Central memory CD8-positive, alpha-beta T cell (primary cell): ENCODE measurements at regions not wholly inside any gene's neighbourhood (a gene's known extent, or its start where the extent isn't known, plus 50 kb on each side); places are given as distances from the start of the nearest gene placed in this dataset.

Experiments used
- ATAC-seq: fragments of 150-1000 bp; cut with Tn5 transposase; replicated peaks from 2 replicates; pipeline ENCODE4 v1.10.0; 2022; ENCODE audit warnings: mild to moderate bottlenecking, moderate FRiP score, moderate number of reproducible peaks; ENCODE audit not compliant: poor library complexity, severe bottlenecking; ENCODE audit errors: extremely low read depth
- DNase-seq, 2 donors: peaks; one replicate each; pipeline ENCODE4 v3.0.0; 2021; ENCODE audit warnings: low spot score in 2 of 2
- H3K27ac Mint-ChIP-seq: one replicate; pipeline ENCODE4 v1.8.0; 2022; ENCODE audit warnings: low read depth, mild to moderate bottlenecking, moderate library complexity, mixed read lengths
- H3K27me3 Mint-ChIP-seq: one replicate; pipeline ENCODE4 v1.8.0; 2022; ENCODE audit warnings: mixed read lengths
- H3K36me3 Mint-ChIP-seq: one replicate; pipeline ENCODE4 v1.8.0; 2022; ENCODE audit warnings: mild to moderate bottlenecking, moderate library complexity, mixed read lengths; ENCODE audit not compliant: insufficient read depth
- H3K4me1 Mint-ChIP-seq: one replicate; pipeline ENCODE4 v1.8.0; 2022; ENCODE audit warnings: mixed read lengths
- H3K4me3 Mint-ChIP-seq: one replicate; pipeline ENCODE4 v1.8.0; 2022; ENCODE audit warnings: mild to moderate bottlenecking, moderate library complexity, mixed read lengths
- H3K9me3 Mint-ChIP-seq: one replicate; pipeline ENCODE4 v1.8.0; 2022; ENCODE audit warnings: mixed read lengths

DNA sequence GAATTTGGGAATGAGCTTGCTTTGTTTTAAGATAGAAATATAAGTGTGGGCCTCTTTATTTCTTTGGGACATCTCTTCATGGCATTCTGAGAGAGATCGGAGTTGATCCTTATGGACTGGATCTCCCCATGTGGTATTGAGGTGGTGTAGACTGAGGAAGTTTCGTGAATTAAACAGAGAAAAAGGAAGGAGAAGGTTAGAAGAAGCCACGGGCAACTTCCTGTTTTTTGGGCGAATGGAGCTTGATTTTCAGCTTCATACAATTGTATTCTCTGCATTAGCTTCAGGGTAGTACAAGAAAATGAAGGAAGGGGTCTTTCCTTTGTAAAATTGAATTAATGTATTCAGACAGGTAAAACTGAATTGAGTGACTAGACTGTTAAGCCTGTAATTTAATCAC, 70.5 kb upstream of the HMHB1 start:
- ATAC-seq (no peak), DNase-seq (no peak)
- H3K27me3 Mint-ChIP-seq: no peaks in the 10 kb centered on the region
- H3K36me3 Mint-ChIP-seq: peaks cover 2% of the 10 kb centered on the region
- no peaks in the 10 kb centered on the region for H3K4me1 Mint-ChIP-seq
- H3K27ac Mint-ChIP-seq: no peak overlapping the region
- no peak overlapping the region for H3K4me3 Mint-ChIP-seq
- H3K9me3 Mint-ChIP-seq: no peaks in the 10 kb centered on the region

DNA sequence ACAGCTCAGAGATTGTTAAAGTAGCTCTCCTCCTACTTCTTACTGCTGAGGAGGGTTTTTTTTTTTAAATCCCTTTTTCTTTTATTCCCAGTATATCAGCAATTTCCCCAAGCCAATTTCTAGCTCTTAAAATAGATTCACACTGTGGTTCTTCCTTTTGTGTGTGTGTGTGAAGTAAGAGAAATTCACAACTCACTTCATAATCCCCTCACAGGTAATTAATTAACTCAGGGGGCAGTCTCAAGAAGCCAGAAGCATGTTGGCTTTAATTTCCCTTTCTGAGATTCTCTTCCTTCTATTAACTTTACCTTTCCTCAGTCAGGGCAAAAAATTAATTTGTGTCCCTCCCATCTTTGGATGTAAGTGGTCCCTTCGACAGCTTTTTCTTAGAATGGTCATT, 71.0 kb upstream of the HMHB1 start:
- peaks cover 2% of the 10 kb centered on the region for H3K36me3 Mint-ChIP-seq
- DNase-seq: no peak
- H3K27ac Mint-ChIP-seq: no peak overlapping the region
- H3K4me3 Mint-ChIP-seq: no peak overlapping the region
- H3K27me3 Mint-ChIP-seq: no peaks in the 10 kb centered on the region
- no peaks in the 10 kb centered on the region for H3K4me1 Mint-ChIP-seq
- no peak for ATAC-seq
- no peaks in the 10 kb centered on the region for H3K9me3 Mint-ChIP-seq

DNA sequence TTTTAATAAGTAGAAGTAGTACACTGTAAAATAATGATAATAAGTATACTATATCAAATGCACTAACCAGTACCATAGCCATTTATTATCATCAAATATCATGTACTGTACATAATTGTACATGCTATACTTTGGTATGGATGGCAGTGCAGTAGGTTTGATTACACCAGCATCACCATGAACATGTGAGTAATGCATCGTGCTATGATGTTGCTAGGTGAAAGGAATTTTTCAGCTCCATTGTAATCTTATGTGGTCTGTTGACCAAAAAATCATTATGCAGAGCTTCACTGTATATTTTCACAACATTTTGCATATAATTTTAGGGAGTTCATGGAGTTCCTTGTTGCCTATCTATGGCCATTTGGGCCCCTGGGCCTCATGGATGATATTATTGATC, 72.2 kb upstream of the HMHB1 start:
- Mint-ChIP-seq H3K27ac (no peak overlapping the region), H3K4me3 (no peak overlapping the region), H3K36me3 (peaks cover 2% of the 10 kb centered on the region), H3K9me3 (no peaks in the 10 kb centered on the region), H3K4me1 (no peaks in the 10 kb centered on the region), H3K27me3 (no peaks in the 10 kb centered on the region)
- ATAC-seq: no peak
- DNase-seq: no peak

DNA sequence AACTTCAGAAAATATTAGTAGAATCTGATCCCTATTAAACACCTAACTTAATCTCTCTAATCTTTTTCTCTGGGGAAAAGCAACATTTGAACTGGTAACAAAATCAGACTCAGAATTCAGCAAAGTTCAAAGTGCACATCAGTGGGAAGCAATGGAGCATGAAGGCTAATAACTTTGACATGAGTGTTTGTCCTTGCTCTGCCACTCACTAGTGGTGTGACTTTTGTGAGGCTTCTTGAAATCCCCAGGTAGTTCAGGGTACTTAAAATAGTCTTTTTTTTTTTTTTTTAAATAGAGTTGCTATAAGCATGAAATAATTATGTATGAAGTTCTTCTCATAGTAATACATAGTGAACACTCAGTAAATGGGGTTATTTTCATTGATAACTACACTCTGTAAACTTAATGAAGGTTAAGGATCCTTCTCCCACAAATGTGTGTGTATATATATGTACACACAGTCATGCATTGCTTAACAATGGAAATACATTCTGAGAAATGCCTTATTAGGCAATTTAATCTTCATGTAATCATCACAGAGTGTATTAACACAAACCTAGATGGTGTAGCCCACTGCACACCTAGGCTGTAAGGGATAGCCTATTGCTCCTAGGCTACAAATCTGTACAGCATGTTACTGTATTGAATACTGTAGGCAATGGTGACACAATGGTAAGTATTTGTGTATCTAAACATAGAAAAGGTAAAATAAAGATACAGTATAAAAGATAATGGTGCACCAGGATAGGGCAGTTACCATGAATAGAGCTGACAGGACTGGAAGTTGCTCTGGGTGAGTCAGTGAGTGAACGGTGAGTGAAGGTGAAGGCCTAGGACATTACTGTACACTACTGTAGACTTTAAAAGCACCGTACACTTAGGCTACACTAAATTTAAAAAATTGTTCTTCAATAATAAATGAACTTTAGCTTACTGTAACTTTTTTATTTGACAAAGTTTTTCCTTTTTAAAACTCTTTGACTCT, 73.3 kb upstream of the HMHB1 start:
- no peak for DNase-seq

DNA sequence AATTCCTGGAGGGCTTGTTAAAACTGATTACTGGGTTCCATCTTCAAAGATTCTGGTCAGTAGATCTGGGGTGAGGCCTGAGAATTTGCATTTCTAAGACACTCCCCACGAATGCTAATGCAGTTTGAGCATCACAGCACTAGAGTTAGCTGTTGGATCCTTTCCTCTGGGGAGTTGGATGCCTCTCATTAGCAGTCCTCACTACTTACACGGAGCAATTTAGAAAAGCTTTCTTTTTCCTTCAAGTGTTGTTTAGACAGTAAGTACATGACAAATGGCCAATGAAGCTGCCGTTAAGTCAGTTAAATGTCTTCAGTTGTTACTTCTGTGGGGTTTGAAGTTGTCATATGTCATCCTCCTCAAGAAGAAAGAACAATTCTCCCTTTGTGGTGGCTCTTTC, 74.9 kb upstream of the HMHB1 start:
- H3K9me3 Mint-ChIP-seq: no peaks in the 10 kb centered on the region
- no peak for ATAC-seq
- H3K36me3 Mint-ChIP-seq: peaks cover 2% of the 10 kb centered on the region
- no peak overlapping the region for H3K4me3 Mint-ChIP-seq
- H3K27me3 Mint-ChIP-seq: no peaks in the 10 kb centered on the region
- H3K4me1 Mint-ChIP-seq: no peaks in the 10 kb centered on the region
- DNase-seq: no peak
- no peak overlapping the region for H3K27ac Mint-ChIP-seq

More for the DNA sequence above, 73.3 kb upstream of the HMHB1 start:
- Mint-ChIP-seq H3K27me3 (no peaks in the 10 kb centered on the region), H3K4me1 (no peaks in the 10 kb centered on the region), H3K9me3 (no peaks in the 10 kb centered on the region), H3K36me3 (peaks cover 2% of the 10 kb centered on the region), H3K4me3 (no peak overlapping the region), H3K27ac (no peak overlapping the region)
- ATAC-seq: no peak

DNA sequence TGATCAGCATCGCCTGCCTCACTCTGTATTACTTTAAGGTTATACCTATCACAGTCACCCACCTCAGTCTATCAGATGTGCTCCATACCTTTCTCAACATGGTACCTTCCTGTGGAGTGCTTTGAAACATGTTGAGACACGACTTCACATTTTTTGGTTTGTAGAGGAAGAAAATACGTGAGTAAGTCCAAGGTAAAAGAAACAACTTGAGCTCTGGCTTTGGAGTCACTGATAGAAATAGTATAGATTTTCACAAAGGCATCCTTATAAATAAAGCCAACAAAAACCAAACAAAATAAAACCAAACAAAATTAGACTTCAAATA, 77.5 kb upstream of the HMHB1 start:
- Mint-ChIP-seq H3K27me3 (peaks cover 22% of the 10 kb centered on the region), H3K36me3 (peaks cover 2% of the 10 kb centered on the region), H3K27ac (no peak overlapping the region), H3K4me1 (no peaks in the 10 kb centered on the region), H3K4me3 (no peak overlapping the region), H3K9me3 (no peaks in the 10 kb centered on the region)
- ATAC-seq (no peak), DNase-seq (no peak)

DNA sequence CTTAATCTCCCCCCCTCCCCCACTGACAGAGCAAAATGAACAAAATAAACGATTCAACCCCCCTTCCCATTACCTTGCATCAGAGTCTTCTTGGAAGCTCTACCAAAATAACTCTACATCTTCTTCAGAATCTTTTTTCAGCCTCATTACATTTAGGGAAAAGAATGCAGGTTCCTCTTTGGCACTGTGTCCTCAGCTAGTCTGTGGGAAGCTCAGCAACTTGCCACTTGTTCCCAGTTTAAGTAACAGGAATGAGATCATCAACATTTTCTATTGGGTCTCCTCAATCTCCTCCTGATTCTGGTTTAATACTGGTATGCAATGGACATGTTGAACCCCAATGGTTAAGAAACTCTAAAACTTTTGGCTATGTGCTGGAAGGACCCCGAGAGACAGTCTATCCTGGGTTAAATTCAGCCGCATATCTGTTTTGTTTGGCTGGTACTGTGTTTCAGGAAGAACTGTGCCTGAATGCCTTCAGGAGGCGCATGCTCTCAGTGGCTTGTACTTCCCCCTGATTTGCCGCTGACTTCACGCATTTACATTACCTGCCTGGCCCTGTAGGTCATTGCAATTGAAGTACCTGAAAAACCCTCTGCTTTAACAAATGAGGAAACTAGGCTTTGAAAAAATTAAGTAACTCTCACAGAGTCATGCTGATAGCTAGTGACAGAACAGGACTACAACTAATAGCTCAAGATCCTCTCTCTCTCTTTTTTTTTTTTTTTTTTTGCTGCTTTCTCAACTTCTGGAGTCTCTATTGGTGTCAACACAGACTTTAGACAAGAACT, 78.1 kb upstream of the HMHB1 start:
- no peak for DNase-seq
- H3K4me1 Mint-ChIP-seq: no peaks in the 10 kb centered on the region
- no peaks in the 10 kb centered on the region for H3K9me3 Mint-ChIP-seq

DNA sequence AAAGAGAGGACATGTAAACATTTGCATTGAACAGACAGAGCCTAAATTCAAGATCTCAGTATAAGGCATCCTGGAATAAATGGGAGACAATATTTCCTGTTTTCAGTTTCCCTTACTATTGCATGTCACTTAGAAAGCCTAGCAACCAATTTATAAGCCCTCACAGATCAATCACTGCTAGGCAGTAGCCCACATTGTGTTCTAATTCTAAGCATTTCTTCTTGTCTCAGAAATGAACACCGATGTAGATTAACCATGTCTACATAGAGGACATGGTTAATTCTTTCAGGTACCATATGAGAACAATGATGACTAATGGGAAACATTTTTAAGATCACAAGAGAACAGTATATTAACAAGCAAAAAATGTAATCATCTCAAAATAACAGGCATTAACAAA, 79.6 kb upstream of the HMHB1 start:
- no peaks in the 10 kb centered on the region for H3K9me3 Mint-ChIP-seq
- no peak for ATAC-seq
- no peak overlapping the region for H3K27ac Mint-ChIP-seq
- no peaks in the 10 kb centered on the region for H3K36me3 Mint-ChIP-seq
- H3K4me1 Mint-ChIP-seq: no peaks in the 10 kb centered on the region
- DNase-seq: no peak
- H3K4me3 Mint-ChIP-seq: no peak overlapping the region
- H3K27me3 Mint-ChIP-seq: peaks cover 27% of the 10 kb centered on the region

More for the DNA sequence above, 78.1 kb upstream of the HMHB1 start:
- no peak for ATAC-seq
- no peak overlapping the region for H3K27ac Mint-ChIP-seq
- H3K27me3 Mint-ChIP-seq: peaks cover 27% of the 10 kb centered on the region
- peaks cover 2% of the 10 kb centered on the region for H3K36me3 Mint-ChIP-seq
- H3K4me3 Mint-ChIP-seq: no peak overlapping the region

DNA sequence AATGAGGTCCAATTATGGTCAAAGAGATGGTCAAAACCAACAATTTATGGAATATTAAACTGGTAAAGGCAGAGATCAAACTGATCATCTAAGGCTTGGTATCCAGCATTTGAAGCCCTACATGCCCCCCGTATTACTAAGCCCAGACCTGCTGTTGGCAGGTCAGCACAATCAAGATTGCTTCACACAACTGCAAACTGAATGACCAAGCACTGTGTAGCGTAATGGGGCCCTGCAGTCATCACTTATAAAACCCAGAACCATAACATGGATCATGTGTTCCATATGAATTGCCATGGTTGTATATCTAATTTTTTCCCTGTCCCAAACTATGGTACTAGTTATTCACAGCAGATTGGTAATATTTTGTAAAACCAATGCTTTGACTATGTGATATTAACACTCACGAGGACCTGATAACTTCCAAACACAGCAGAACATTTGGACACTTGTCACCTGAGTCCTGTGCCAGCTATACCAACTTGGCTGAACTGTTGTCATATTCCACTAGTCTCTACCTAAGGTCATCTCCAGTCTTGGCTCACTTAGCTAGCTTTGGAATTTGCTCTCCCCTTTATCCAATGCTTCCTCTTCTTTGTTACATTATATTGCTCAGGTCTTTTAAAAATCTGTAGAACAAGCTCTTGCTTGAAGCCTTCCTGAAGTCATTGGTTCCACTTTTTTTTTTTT, 81.7 kb upstream of the HMHB1 start:
- Mint-ChIP-seq H3K4me3 (no peak overlapping the region), H3K27me3 (peaks cover 27% of the 10 kb centered on the region), H3K36me3 (peaks cover 2% of the 10 kb centered on the region), H3K27ac (no peak overlapping the region), H3K9me3 (no peaks in the 10 kb centered on the region), H3K4me1 (no peaks in the 10 kb centered on the region)
- ATAC-seq (no peak), DNase-seq (no peak)

GRCh38 chr5:143729334-143729946, 82.5 kb upstream of the HMHB1 start:
- no peak for ATAC-seq
- H3K9me3 Mint-ChIP-seq: peaks cover 8% of the 10 kb centered on the region
- no peak overlapping the region for H3K27ac Mint-ChIP-seq
- H3K4me1 Mint-ChIP-seq: no peaks in the 10 kb centered on the region
- H3K36me3 Mint-ChIP-seq: peaks cover 2% of the 10 kb centered on the region
- peaks cover 27% of the 10 kb centered on the region for H3K27me3 Mint-ChIP-seq
- H3K4me3 Mint-ChIP-seq: no peak overlapping the region
- no peak for DNase-seq

- H3K36me3 Mint-ChIP-seq: peaks cover 4% of the 10 kb centered on the region
- H3K27ac Mint-ChIP-seq: no peak overlapping the region
- no peaks in the 10 kb centered on the region for H3K27me3 Mint-ChIP-seq
- ATAC-seq (no peak), DNase-seq (no peak)
- no peaks in the 10 kb centered on the region for H3K4me1 Mint-ChIP-seq
- peaks cover 13% of the 10 kb centered on the region for H3K9me3 Mint-ChIP-seq
- H3K4me3 Mint-ChIP-seq: no peak overlapping the region
These were observed 88.8 kb upstream of the HMHB1 start for GRCh38 chr5:143723159-143723558.

- Mint-ChIP-seq H3K4me1 (peaks cover 5% of the 10 kb centered on the region), H3K27me3 (no peaks in the 10 kb centered on the region), H3K9me3 (peaks cover 13% of the 10 kb centered on the region), H3K36me3 (peaks cover 2% of the 10 kb centered on the region), H3K4me3 (no peak overlapping the region), H3K27ac (no peak overlapping the region)
- ATAC-seq (no peak), DNase-seq (no peak)
These were observed 90.0 kb upstream of the HMHB1 start for GRCh38 chr5:143721925-143722324.
